ENCODE measurements at regions not wholly inside any gene's neighbourhood (a gene's known extent, or its start where the extent isn't known, plus 50 kb on each side); places are given as distances from the start of the nearest gene placed in this dataset.
"Not testable (repeated sequence)": the region's sequence is repeated elsewhere in the genome, so short reads cannot be mapped to it uniquely, and the experiment has no call there.

GRCh38 chr5:42875211-42875610 lies 63.5 kb upstream of the SELENOP start:
- H3K27ac ChIP-seq, result no peak overlapping the region
- no peaks in the 10 kb centered on the region for H3K27me3 ChIP-seq
- TF ChIP-seq CTCF (IDR thresholded peaks at IDR 0.05), result no peak
- no peak for TF ChIP-seq POLR2AphosphoS5 (IDR thresholded peaks at IDR 0.05)
- TF ChIP-seq EP300 (IDR thresholded peaks at IDR 0.05), result no peak
- TF ChIP-seq POLR2A (IDR thresholded peaks at IDR 0.05), result no peak
- DNase-seq, result no peak
- no peaks in the 10 kb centered on the region for H3K9me3 ChIP-seq
- intact Hi-C loops (cut with DNase I; ENCODE audit: low total_unique reads), result no loop called here
- H3K4me1 ChIP-seq, result peaks cover 0 to 28% (median 4%) of the 10 kb centered on the region in 4 donors
- H3K4me3 ChIP-seq, result no peak overlapping the region
- no peaks in the 10 kb centered on the region for H3K36me3 ChIP-seq

- WGBS, 5 donors, result 40 to 55% (median 46%) methylated on average over 2 of the region's 2 CpGs
- no peak for TF ChIP-seq EP300 (IDR thresholded peaks at IDR 0.05)
- TF ChIP-seq POLR2A (IDR thresholded peaks at IDR 0.05), result no peak
- TF ChIP-seq CTCF (IDR thresholded peaks at IDR 0.05), result no peak
- no peak for TF ChIP-seq POLR2AphosphoS5 (IDR thresholded peaks at IDR 0.05)
Observed at GRCh38 chr5:42874621-42875198, 63.0 kb upstream of the SELENOP start.

GRCh38 chr5:42872865-42873264 lies 61.2 kb upstream of the SELENOP start:
- intact Hi-C loops (cut with DNase I; ENCODE audit: low total_unique reads), result no loop called here
- H3K36me3 ChIP-seq, result no peaks in the 10 kb centered on the region
- no peak for DNase-seq
- H3K4me1 ChIP-seq, result peaks cover 0 to 15% (median 4%) of the 10 kb centered on the region in 4 donors
- no peak overlapping the region for H3K4me3 ChIP-seq
- 72 to 81% (median 81%) methylated on average over 3 of the region's 3 CpGs for WGBS, 5 donors
- no peak for TF ChIP-seq POLR2AphosphoS5 (IDR thresholded peaks at IDR 0.05)
- TF ChIP-seq CTCF (IDR thresholded peaks at IDR 0.05), result no peak
- TF ChIP-seq EP300 (IDR thresholded peaks at IDR 0.05), result no peak
- no peak for TF ChIP-seq POLR2A (IDR thresholded peaks at IDR 0.05)
- H3K27ac ChIP-seq, result no peak overlapping the region
- peaks cover 0 to 7% (median 2%) of the 10 kb centered on the region in 4 donors for H3K9me3 ChIP-seq
- no peaks in the 10 kb centered on the region for H3K27me3 ChIP-seq

More at GRCh38 chr5:42874621-42875198, 63.0 kb upstream of the SELENOP start:
- intact Hi-C loops (cut with DNase I; ENCODE audit: low total_unique reads), result no loop called here
- peaks cover 0 to 28% (median 4%) of the 10 kb centered on the region in 4 donors for H3K4me1 ChIP-seq
- no peak overlapping the region for H3K4me3 ChIP-seq
- no peaks in the 10 kb centered on the region for H3K36me3 ChIP-seq
- H3K27me3 ChIP-seq, result no peaks in the 10 kb centered on the region
- peak in 1 of 2 donors; percentile 30 for DNase-seq
- no peak overlapping the region for H3K27ac ChIP-seq
- H3K9me3 ChIP-seq, result no peaks in the 10 kb centered on the region

- Histone ChIP-seq H3K27me3 (no peaks in the 10 kb centered on the region), H3K27ac (no peak overlapping the region), H3K4me3 (no peak overlapping the region), H3K9me3 (peaks cover 0 to 7% (median 2%) of the 10 kb centered on the region in 4 donors), H3K4me1 (peaks cover 0 to 5% (median 1%) of the 10 kb centered on the region in 4 donors), H3K36me3 (no peaks in the 10 kb centered on the region)
- 82 to 94% (median 86%) methylated on average over 4 of the region's 4 CpGs for WGBS, 5 donors
- TF ChIP-seq POLR2AphosphoS5 (IDR thresholded peaks at IDR 0.05) (no peak), EP300 (IDR thresholded peaks at IDR 0.05) (no peak), CTCF (IDR thresholded peaks at IDR 0.05) (no peak)
- intact Hi-C loops (cut with DNase I; ENCODE audit: low total_unique reads), result no loop called here
- DNase-seq, result no peak
Observed at GRCh38 chr5:42870882-42871418, 59.3 kb upstream of the SELENOP start.

- intact Hi-C loops (cut with DNase I; ENCODE audit: low total_unique reads); H3K4me3 ChIP-seq; H3K36me3 ChIP-seq; H3K9me3 ChIP-seq; H3K27ac ChIP-seq; H3K4me1 ChIP-seq; DNase-seq; H3K27me3 ChIP-seq: not testable (repeated sequence)
- 91 to 97% (median 94%) methylated on average over 5 of the region's 5 CpGs for WGBS, 5 donors
Observed at GRCh38 chr5:42868417-42868816, 56.7 kb upstream of the SELENOP start.

- intact Hi-C loops (cut with DNase I; ENCODE audit: low total_unique reads), result not testable (repeated sequence)
- 81 to 93% (median 92%) methylated on average over 3 of the region's 3 CpGs for WGBS, 5 donors
Observed at GRCh38 chr5:42864749-42865148, 53.1 kb upstream of the SELENOP start.

More at GRCh38 chr5:42864749-42865148, 53.1 kb upstream of the SELENOP start:
- not testable (repeated sequence) for H3K27ac ChIP-seq, H3K36me3 ChIP-seq, H3K27me3 ChIP-seq, H3K4me3 ChIP-seq, DNase-seq, H3K4me1 ChIP-seq, H3K9me3 ChIP-seq
